Inflammatory macrophage treated with lipopolysaccharide for 1 hour (primary cell): ENCODE measurements at regions not wholly inside any gene's neighbourhood (a gene's known extent, or its start where the extent isn't known, plus 50 kb on each side); places are given as distances from the start of the nearest gene placed in this dataset.

Source experiments
- DNase-seq, 2 donors: peaks; one replicate each; pipeline ENCODE4 v3.0.0-alpha.2; 2020 to 2022

DNA sequence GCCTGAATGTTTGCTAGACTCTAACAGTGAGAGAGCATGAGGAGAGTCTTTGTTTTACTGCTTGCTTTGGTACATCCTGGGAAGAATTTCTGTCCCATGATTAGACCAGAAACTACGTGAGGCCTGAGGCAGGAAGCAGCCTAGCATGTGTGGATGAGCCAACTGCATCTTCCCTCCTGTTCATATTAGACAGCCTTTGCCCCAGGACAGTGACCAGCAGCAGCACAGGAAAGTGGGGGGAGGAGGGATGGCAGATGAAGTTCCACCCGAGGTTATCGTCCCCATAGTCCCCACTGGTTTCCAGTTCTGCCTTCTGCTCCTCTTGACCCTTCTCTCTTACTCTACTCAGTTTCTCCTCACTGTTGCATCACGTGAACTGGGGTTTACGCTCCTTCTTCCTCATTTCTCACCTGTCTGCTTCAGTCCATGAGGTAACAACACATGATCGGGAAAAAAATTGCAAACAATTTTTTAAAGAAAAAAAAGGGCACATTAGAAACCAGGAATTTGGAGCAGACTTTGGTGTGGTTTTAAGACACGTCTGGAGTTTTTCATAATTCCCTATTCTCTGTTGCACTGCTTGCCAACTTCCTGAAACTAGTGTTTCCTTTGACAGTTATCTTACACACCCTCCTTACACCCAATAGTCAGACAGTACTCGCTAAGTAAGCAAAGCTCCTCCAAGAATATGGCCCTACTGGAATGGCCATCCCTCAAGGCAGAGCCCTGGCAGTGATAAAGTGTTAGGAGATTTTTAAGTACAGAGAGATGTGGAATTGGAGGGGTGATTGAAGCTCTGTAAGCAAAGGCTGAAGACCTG lies 84.1 kb downstream of the SNX18 start:
- peak in 1 of 2 donors; percentile 25 for DNase-seq
